H1 (cell line): ENCODE measurements at regions not wholly inside any gene's neighbourhood (a gene's known extent, or its start where the extent isn't known, plus 50 kb on each side); places are given as distances from the start of the nearest gene placed in this dataset.
"Not testable (repeated sequence)": the region's sequence is repeated elsewhere in the genome, so short reads cannot be mapped to it uniquely, and the experiment has no call there.

Source experiments
- CTCF ChIA-PET: fragments of 300-600 bp; sonication (Branson Sonifier 250); formaldehyde crosslinking; loops from one replicate; lab custom pipeline; 2021; ENCODE audit not compliant: partially characterized antibody; lab: Charles Lee
- POLR2A ChIA-PET: fragments of 300-600 bp; sonication (Branson Sonifier 250); formaldehyde crosslinking; loops from one replicate; lab custom pipeline; 2021; ENCODE audit warnings: inconsistent platforms; ENCODE audit not compliant: partially characterized antibody; lab: Charles Lee
- DNase-seq, 2 experiments: peaks; one replicate each; pipeline versions ENCODE4 v3.0.0 to v3.0.0-alpha.2; 2010 to 2022; ENCODE audit warnings: low spot score in 2 of 2, low read depth in 1 of 2, mixed read lengths in 1 of 2
- FAIRE-seq: peaks from 2 replicates; lab custom pipeline; 2011; peaks lifted over from hg19 to GRCh38; lab: Jason Lieb, UNC
- H2AFZ ChIP-seq: 2 replicates; pipeline ENCODE4 v1.8.1; 2012; ENCODE audit warnings: low read length, inconsistent platforms
- H2AK5ac ChIP-seq: 2 replicates; pipeline ENCODE4 v1.6.1; 2013; ENCODE audit warnings: low read depth, low read length
- H2BK120ac ChIP-seq: replicated peaks from 2 replicates; pipeline ENCODE3; 2013; ENCODE audit warnings: low read depth, low read length, inconsistent platforms
- H2BK12ac ChIP-seq: 2 replicates; pipeline ENCODE4 v1.6.1; 2013; ENCODE audit warnings: low read depth, low read length
- H2BK15ac ChIP-seq: 2 replicates; pipeline ENCODE4 v1.6.1; 2013; ENCODE audit warnings: low read length
- H2BK20ac ChIP-seq: 2 replicates; pipeline ENCODE4 v1.6.1; 2013; ENCODE audit warnings: low read length
- H2BK5ac ChIP-seq: 2 replicates; pipeline ENCODE4 v1.6.1; 2013; ENCODE audit warnings: low read depth, low read length
- H3K14ac ChIP-seq: 2 replicates; pipeline ENCODE4 v1.6.1; 2013; ENCODE audit warnings: inconsistent platforms; ENCODE audit not compliant: insufficient read length
- H3K18ac ChIP-seq: 2 replicates; pipeline ENCODE4 v1.6.1; 2013; ENCODE audit warnings: low read length; ENCODE audit errors: extremely low read depth
- H3K23ac ChIP-seq: 2 replicates; pipeline ENCODE4 v1.6.1; 2013; ENCODE audit warnings: inconsistent platforms; ENCODE audit not compliant: insufficient read length
- H3K23me2 ChIP-seq: 2 replicates; pipeline ENCODE4 v1.6.1; 2013; ENCODE audit warnings: low read depth, low read length
- H3K27ac ChIP-seq: 2 replicates; pipeline ENCODE4 v1.6.1; 2011; ENCODE audit warnings: low read depth, low read length, inconsistent platforms
- H3K27me3 ChIP-seq, 4 experiments: replicated peaks in 1 of 4; 1 replicate in 1 of 4; 2 replicates in 3 of 4; pipeline versions ENCODE4 v1.6.1 to v1.8.1; 2011 to 2013; ENCODE audit warnings: low read length in 3 of 4, mild to moderate bottlenecking in 3 of 4, inconsistent platforms in 2 of 4, mixed read lengths in 2 of 4, moderate library complexity in 1 of 4; ENCODE audit not compliant: control insufficient read depth in 3 of 4, insufficient read depth in 3 of 4; ENCODE audit errors: extremely low read depth in 1 of 4
- H3K36me3 ChIP-seq, 4 experiments: 2 replicates each; pipeline versions ENCODE4 v1.6.1 to v1.8.1; 2011 to 2013; ENCODE audit warnings: mild to moderate bottlenecking in 4 of 4, low read length in 3 of 4, moderate library complexity in 2 of 4, control low read depth in 1 of 4, inconsistent platforms in 1 of 4; ENCODE audit not compliant: insufficient read depth in 4 of 4, control insufficient read depth in 2 of 4
- H3K4ac ChIP-seq: replicated peaks from 2 replicates; pipeline ENCODE3; 2013; ENCODE audit warnings: low read length, low read depth, mixed read lengths, inconsistent platforms; ENCODE audit not compliant: insufficient read length
- H3K4me1 ChIP-seq, 4 experiments: replicated peaks in 1 of 4; 1 replicate in 1 of 4; 2 replicates in 3 of 4; pipeline versions ENCODE4 v1.6.1 to v1.8.1; 2011 to 2013; ENCODE audit warnings: low read length in 3 of 4, inconsistent platforms in 2 of 4, mixed read lengths in 1 of 4; ENCODE audit not compliant: insufficient read depth in 4 of 4, control insufficient read depth in 3 of 4
- H3K4me2 ChIP-seq, 2 experiments: 2 replicates each; pipeline versions ENCODE4 v1.6.1 to v1.8.1; 2011 to 2013; ENCODE audit warnings: low read depth in 2 of 2, low read length in 2 of 2, control low read depth in 1 of 2, inconsistent platforms in 1 of 2, mild to moderate bottlenecking in 1 of 2; ENCODE audit not compliant: insufficient read depth in 1 of 2
- H3K4me3 ChIP-seq, 4 experiments: fragments of 200-600, 300-600 bp in 1 of 4; sonication (generic), shearing (Covaris generic), sonication (Bioruptor Twin) in 1 of 4; 2 replicates each; pipeline versions ENCODE4 v1.5.1 to v1.8.1; 2011 to 2016; ENCODE audit warnings: low read length in 4 of 4, low read depth in 3 of 4, control low read depth in 2 of 4, inconsistent platforms in 2 of 4, mild to moderate bottlenecking in 2 of 4, mixed read lengths in 1 of 4, moderate library complexity in 1 of 4; ENCODE audit not compliant: insufficient read depth in 2 of 4; ENCODE audit errors: extremely low read depth in 1 of 4
- H3K56ac ChIP-seq: replicated peaks from 2 replicates; pipeline ENCODE3; 2013; ENCODE audit warnings: low read depth, mild to moderate bottlenecking, mixed read lengths, low read length, inconsistent platforms; ENCODE audit not compliant: insufficient read length
- H3K79me1 ChIP-seq: 2 replicates; pipeline ENCODE4 v1.6.1; 2013; ENCODE audit warnings: low read depth, low read length, control low read depth
- H3K79me2 ChIP-seq, 2 experiments: 2 replicates each; pipeline versions ENCODE4 v1.6.1 to v1.8.1; 2012 to 2013; ENCODE audit warnings: low read length in 2 of 2, mild to moderate bottlenecking in 2 of 2, inconsistent platforms in 1 of 2; ENCODE audit not compliant: insufficient read depth in 2 of 2, control insufficient read depth in 1 of 2
- H3K9ac ChIP-seq, 4 experiments: replicated peaks in 1 of 4; 1 replicate in 1 of 4; 2 replicates in 3 of 4; pipeline versions ENCODE4 v1.6.1 to v1.8.1; 2011 to 2013; ENCODE audit warnings: low read depth in 3 of 4, low read length in 3 of 4, control low read depth in 2 of 4, mild to moderate bottlenecking in 2 of 4, moderate library complexity in 2 of 4, inconsistent platforms in 1 of 4; ENCODE audit errors: extremely low read depth in 1 of 4
- H3K9me3 ChIP-seq, 2 experiments: 2 replicates each; pipeline versions ENCODE4 v1.6.1 to v1.8.1; 2012 to 2013; ENCODE audit warnings: mild to moderate bottlenecking in 2 of 2, moderate library complexity in 2 of 2, control low read depth in 1 of 2, inconsistent platforms in 1 of 2, low read depth in 1 of 2, low read length in 1 of 2, mixed read lengths in 1 of 2; ENCODE audit not compliant: insufficient read depth in 2 of 2
- H4K20me1 ChIP-seq, 2 experiments: replicated peaks in 1 of 2; 2 replicates each; pipeline versions ENCODE3 to v1.8.1; 2011 to 2013; ENCODE audit warnings: inconsistent platforms in 2 of 2, low read length in 2 of 2, mild to moderate bottlenecking in 1 of 2; ENCODE audit not compliant: insufficient read depth in 2 of 2, control insufficient read depth in 1 of 2
- H4K5ac ChIP-seq: 2 replicates; pipeline ENCODE4 v1.6.1; 2013; ENCODE audit warnings: low read length, low read depth, mixed read lengths, inconsistent platforms; ENCODE audit not compliant: insufficient read length
- H4K8ac ChIP-seq: 2 replicates; pipeline ENCODE4 v1.8.0; 2013; ENCODE audit warnings: mild to moderate bottlenecking, moderate library complexity, low read length, inconsistent platforms; ENCODE audit not compliant: insufficient read depth; ENCODE audit errors: extremely low read depth
- H4K91ac ChIP-seq: replicated peaks from 2 replicates; pipeline ENCODE3; 2013; ENCODE audit warnings: low read length, mixed read lengths, inconsistent platforms; ENCODE audit not compliant: insufficient read length
- WGBS, 2 experiments: shearing (Covaris generic) in 1 of 2; methylation state at CpG; one replicate each; pipeline versions ENCODE4 v1.1.6 to v1.1.7; 2013 to 2015; ENCODE audit warnings: low lambda C conversion rate in 2 of 2, mixed read lengths in 2 of 2, inconsistent platforms in 1 of 2, low coverage in 1 of 2, missing lambda C conversion rate in 1 of 2; ENCODE audit not compliant: insufficient replicate concordance in 2 of 2, insufficient coverage in 1 of 2, insufficient read length in 1 of 2; ENCODE audit errors: extremely low coverage in 1 of 2, missing lambda C conversion rate in 1 of 2; 5-methylcytosine and 5-hydroxymethylcytosine counted together

- DNase-seq, H3K4me1 ChIP-seq, H4K20me1 ChIP-seq, H2BK5ac ChIP-seq, H2BK20ac ChIP-seq, H3K23me2 ChIP-seq, CTCF ChIA-PET, H3K9ac ChIP-seq, H3K14ac ChIP-seq, H3K9me3 ChIP-seq, H2BK12ac ChIP-seq, H4K8ac ChIP-seq, H3K4me3 ChIP-seq, H3K27ac ChIP-seq, H3K36me3 ChIP-seq, H2AK5ac ChIP-seq, H4K91ac ChIP-seq, FAIRE-seq, H3K79me2 ChIP-seq, H3K18ac ChIP-seq, H3K56ac ChIP-seq, H3K4me2 ChIP-seq, H4K5ac ChIP-seq, H3K4ac ChIP-seq, H3K23ac ChIP-seq, H2BK15ac ChIP-seq, H2AFZ ChIP-seq, POLR2A ChIA-PET, H2BK120ac ChIP-seq, H3K27me3 ChIP-seq, H3K79me1 ChIP-seq: not testable (repeated sequence)
- WGBS, 2 experiments: 92% methylated on average over 5 of the region's 5 CpGs; no CpG with 5 or more reads in 1 of the 2 experiments
These were observed 322.9 kb upstream of the FRG1 start for GRCh38 chr4:189617741-189618140.

- H3K18ac ChIP-seq, H3K27ac ChIP-seq, H3K23me2 ChIP-seq, H2BK20ac ChIP-seq, H2BK5ac ChIP-seq, H3K56ac ChIP-seq, H3K79me1 ChIP-seq, H3K36me3 ChIP-seq, H2BK120ac ChIP-seq, H3K4ac ChIP-seq, H3K4me3 ChIP-seq, H3K4me1 ChIP-seq, H4K5ac ChIP-seq, H3K9ac ChIP-seq, H2BK15ac ChIP-seq, POLR2A ChIA-PET, H4K8ac ChIP-seq, H2AFZ ChIP-seq, H3K9me3 ChIP-seq, DNase-seq, H4K20me1 ChIP-seq, H2AK5ac ChIP-seq, H4K91ac ChIP-seq, FAIRE-seq, H3K14ac ChIP-seq, H3K4me2 ChIP-seq, H2BK12ac ChIP-seq, H3K79me2 ChIP-seq, H3K27me3 ChIP-seq, H3K23ac ChIP-seq, CTCF ChIA-PET: not testable (repeated sequence)
- WGBS, 2 experiments: 94% methylated on average over 6 of the region's 8 CpGs; no CpG with 5 or more reads in 1 of the 2 experiments
These were observed 321.0 kb upstream of the FRG1 start for GRCh38 chr4:189619441-189620250.
